ENCODE measurements at regions not wholly inside any gene's neighbourhood (a gene's known extent, or its start where the extent isn't known, plus 50 kb on each side); places are given as distances from the start of the nearest gene placed in this dataset.
"Not testable (repeated sequence)": the region's sequence is repeated elsewhere in the genome, so short reads cannot be mapped to it uniquely, and the experiment has no call there.

GRCh38 chr18:78782951-78783563, 196.6 kb upstream of the SALL3 start:
- DNase-seq (ENCODE audit: low read depth in 4 of 4, low spot score in 3 of 4) = no peak

- no peak for DNase-seq (ENCODE audit: low read depth in 4 of 4, low spot score in 3 of 4)
Measured at GRCh38 chr18:78783564-78783960, 196.1 kb upstream of the SALL3 start.

- DNase-seq (ENCODE audit: low read depth in 4 of 4, low spot score in 3 of 4) = no peak
Measured at GRCh38 chr18:78784861-78785260, 194.8 kb upstream of the SALL3 start.

- DNase-seq (ENCODE audit: low read depth in 4 of 4, low spot score in 3 of 4) = no peak
Measured at GRCh38 chr18:78785706-78786105, 193.9 kb upstream of the SALL3 start.

- no peak for DNase-seq (ENCODE audit: low read depth in 4 of 4, low spot score in 3 of 4)
Measured at GRCh38 chr18:78786776-78787175, 192.8 kb upstream of the SALL3 start.

GRCh38 chr18:78787751-78788150, 191.9 kb upstream of the SALL3 start:
- no peak for DNase-seq (ENCODE audit: low read depth in 4 of 4, low spot score in 3 of 4)

GRCh38 chr18:78788161-78788560, 191.5 kb upstream of the SALL3 start:
- no peak for DNase-seq (ENCODE audit: low read depth in 4 of 4, low spot score in 3 of 4)

- DNase-seq (ENCODE audit: low read depth in 4 of 4, low spot score in 3 of 4) = no peak
Measured at GRCh38 chr18:78789850-78790249, 189.8 kb upstream of the SALL3 start.

- DNase-seq (ENCODE audit: low read depth in 4 of 4, low spot score in 3 of 4) = no peak
Measured at GRCh38 chr18:78790511-78790910, 189.1 kb upstream of the SALL3 start.

GRCh38 chr18:78790960-78791359, 188.7 kb upstream of the SALL3 start:
- no peak for DNase-seq (ENCODE audit: low read depth in 4 of 4, low spot score in 3 of 4)

GRCh38 chr18:78792094-78792493, 187.5 kb upstream of the SALL3 start:
- no peak for DNase-seq (ENCODE audit: low read depth in 4 of 4, low spot score in 3 of 4)

GRCh38 chr18:78792736-78793135, 186.9 kb upstream of the SALL3 start:
- no peak for DNase-seq (ENCODE audit: low read depth in 4 of 4, low spot score in 3 of 4)

- no peak for DNase-seq (ENCODE audit: low read depth in 4 of 4, low spot score in 3 of 4)
Measured at GRCh38 chr18:78793313-78794070, 186.1 kb upstream of the SALL3 start.

GRCh38 chr18:78794071-78794430, 185.6 kb upstream of the SALL3 start:
- no peak for DNase-seq (ENCODE audit: low read depth in 4 of 4, low spot score in 3 of 4)

- no peak for DNase-seq (ENCODE audit: low read depth in 4 of 4, low spot score in 3 of 4)
Measured at GRCh38 chr18:78796693-78797455, 182.7 kb upstream of the SALL3 start.

GRCh38 chr18:78797499-78797898, 182.1 kb upstream of the SALL3 start:
- DNase-seq (ENCODE audit: low read depth in 4 of 4, low spot score in 3 of 4) = no peak

- DNase-seq (ENCODE audit: low read depth in 4 of 4, low spot score in 3 of 4) = no peak
Measured at GRCh38 chr18:78798402-78799175, 181.0 kb upstream of the SALL3 start.

- DNase-seq (ENCODE audit: low read depth in 4 of 4, low spot score in 3 of 4) = no peak
Measured at GRCh38 chr18:78799382-78800089, 180.1 kb upstream of the SALL3 start.

- not testable (repeated sequence) for DNase-seq (ENCODE audit: low read depth in 4 of 4, low spot score in 3 of 4)
Measured at GRCh38 chr18:78800102-78800851, 179.3 kb upstream of the SALL3 start.

- DNase-seq (ENCODE audit: low read depth in 4 of 4, low spot score in 3 of 4) = no peak
Measured at GRCh38 chr18:78801011-78801410, 178.6 kb upstream of the SALL3 start.
